ENCODE measurements at regions not wholly inside any gene's neighbourhood (a gene's known extent, or its start where the extent isn't known, plus 50 kb on each side); places are given as distances from the start of the nearest gene placed in this dataset.
"Not testable (repeated sequence)": the region's sequence is repeated elsewhere in the genome, so short reads cannot be mapped to it uniquely, and the experiment has no call there.

GRCh38 chr9:40915660-40916398 lies 212.7 kb downstream of the FOXD4L6 start:
- DNase-seq (ENCODE audit: insufficient read length, low spot score, missing footprints); H3K27me3 ChIP-seq (ENCODE audit: insufficient read depth, low read length); H3K4me3 ChIP-seq (ENCODE audit: insufficient read depth, low read length); H3K79me2 ChIP-seq (ENCODE audit: insufficient read depth, low read length); H3K4me2 ChIP-seq (ENCODE audit: insufficient read depth, low read length); H3K36me3 ChIP-seq (ENCODE audit: insufficient read depth, low read length); H4K20me1 ChIP-seq (ENCODE audit: insufficient read depth, low read length); H2AFZ ChIP-seq (ENCODE audit: low read length); H3K4me1 ChIP-seq (ENCODE audit: insufficient read depth, low read length); H3K27ac ChIP-seq (ENCODE audit: low read depth, low read length): not testable (repeated sequence)
- H3K9me3 ChIP-seq (ENCODE audit: low read depth, low read length), result peaks cover 12% of the 10 kb centered on the region

GRCh38 chr9:40914772-40915659 lies 213.5 kb downstream of the FOXD4L6 start:
- Histone ChIP-seq H3K9me3 (ENCODE audit: low read depth, low read length) (peaks cover 12% of the 10 kb centered on the region), H3K4me3 (ENCODE audit: insufficient read depth, low read length) (no peak overlapping the region), H3K4me1 (ENCODE audit: insufficient read depth, low read length) (no peaks in the 10 kb centered on the region), H4K20me1 (ENCODE audit: insufficient read depth, low read length) (no peaks in the 10 kb centered on the region), H3K4me2 (ENCODE audit: insufficient read depth, low read length) (no peak overlapping the region), H3K27ac (ENCODE audit: low read depth, low read length) (no peak overlapping the region), H3K36me3 (ENCODE audit: insufficient read depth, low read length) (no peaks in the 10 kb centered on the region), H3K79me2 (ENCODE audit: insufficient read depth, low read length) (no peaks in the 10 kb centered on the region), H3K27me3 (ENCODE audit: insufficient read depth, low read length) (no peaks in the 10 kb centered on the region), H2AFZ (ENCODE audit: low read length) (no peak overlapping the region)
- DNase-seq (ENCODE audit: insufficient read length, low spot score, missing footprints), result no peak
- TF ChIP-seq CTCF (IDR thresholded peaks at IDR 0.05; ENCODE audit: extremely low read depth, low read depth, low read length), result no peak

GRCh38 chr9:40913928-40914673 lies 214.4 kb downstream of the FOXD4L6 start:
- Histone ChIP-seq H3K27ac (ENCODE audit: low read depth, low read length) (no peak overlapping the region), H3K9me3 (ENCODE audit: low read depth, low read length) (peaks cover 12% of the 10 kb centered on the region), H2AFZ (ENCODE audit: low read length) (no peak overlapping the region), H3K4me1 (ENCODE audit: insufficient read depth, low read length) (no peaks in the 10 kb centered on the region), H3K79me2 (ENCODE audit: insufficient read depth, low read length) (no peaks in the 10 kb centered on the region), H3K4me2 (ENCODE audit: insufficient read depth, low read length) (no peak overlapping the region), H3K36me3 (ENCODE audit: insufficient read depth, low read length) (no peaks in the 10 kb centered on the region), H3K4me3 (ENCODE audit: insufficient read depth, low read length) (no peak overlapping the region), H4K20me1 (ENCODE audit: insufficient read depth, low read length) (no peaks in the 10 kb centered on the region), H3K27me3 (ENCODE audit: insufficient read depth, low read length) (no peaks in the 10 kb centered on the region)
- TF ChIP-seq CTCF (IDR thresholded peaks at IDR 0.05; ENCODE audit: extremely low read depth, low read depth, low read length), result no peak
- DNase-seq (ENCODE audit: insufficient read length, low spot score, missing footprints), result no peak

GRCh38 chr9:40913096-40913719 lies 215.3 kb downstream of the FOXD4L6 start:
- Histone ChIP-seq H3K27me3 (ENCODE audit: insufficient read depth, low read length) (no peaks in the 10 kb centered on the region), H3K9me3 (ENCODE audit: low read depth, low read length) (peaks cover 14% of the 10 kb centered on the region), H3K79me2 (ENCODE audit: insufficient read depth, low read length) (no peaks in the 10 kb centered on the region), H3K4me1 (ENCODE audit: insufficient read depth, low read length) (no peaks in the 10 kb centered on the region), H3K36me3 (ENCODE audit: insufficient read depth, low read length) (no peaks in the 10 kb centered on the region), H3K27ac (ENCODE audit: low read depth, low read length) (no peak overlapping the region), H3K4me3 (ENCODE audit: insufficient read depth, low read length) (no peak overlapping the region), H4K20me1 (ENCODE audit: insufficient read depth, low read length) (no peaks in the 10 kb centered on the region), H2AFZ (ENCODE audit: low read length) (no peak overlapping the region), H3K4me2 (ENCODE audit: insufficient read depth, low read length) (no peak overlapping the region)
- no peak for TF ChIP-seq CTCF (IDR thresholded peaks at IDR 0.05; ENCODE audit: extremely low read depth, low read depth, low read length)
- DNase-seq (ENCODE audit: insufficient read length, low spot score, missing footprints), result no peak

GRCh38 chr9:40912679-40913078 lies 215.8 kb downstream of the FOXD4L6 start:
- not testable (repeated sequence) for H3K4me3 ChIP-seq (ENCODE audit: insufficient read depth, low read length); H3K4me1 ChIP-seq (ENCODE audit: insufficient read depth, low read length); H4K20me1 ChIP-seq (ENCODE audit: insufficient read depth, low read length); DNase-seq (ENCODE audit: insufficient read length, low spot score, missing footprints); H3K36me3 ChIP-seq (ENCODE audit: insufficient read depth, low read length); H3K27me3 ChIP-seq (ENCODE audit: insufficient read depth, low read length); H3K79me2 ChIP-seq (ENCODE audit: insufficient read depth, low read length); H2AFZ ChIP-seq (ENCODE audit: low read length); H3K27ac ChIP-seq (ENCODE audit: low read depth, low read length); H3K4me2 ChIP-seq (ENCODE audit: insufficient read depth, low read length)
- H3K9me3 ChIP-seq (ENCODE audit: low read depth, low read length), result peaks cover 18% of the 10 kb centered on the region
